ENCODE measurements at regions not wholly inside any gene's neighbourhood (a gene's known extent, or its start where the extent isn't known, plus 50 kb on each side); places are given as distances from the start of the nearest gene placed in this dataset.

GRCh38 chr10:44028384-44029137, 356.3 kb downstream of the CXCL12 start:
- Mint-ChIP-seq H3K27ac (ENCODE audit: unreplicated experiment) (no peak overlapping the region), H3K4me1 (ENCODE audit: low read depth, unreplicated experiment) (no peaks in the 10 kb centered on the region), H3K27me3 (ENCODE audit: insufficient read depth, unreplicated experiment) (peaks cover 28% of the 10 kb centered on the region), H3K36me3 (ENCODE audit: insufficient read depth, unreplicated experiment) (no peaks in the 10 kb centered on the region), H3K4me3 (ENCODE audit: unreplicated experiment) (no peak overlapping the region), H3K9me3 (ENCODE audit: unreplicated experiment) (no peaks in the 10 kb centered on the region)
- Histone ChIP-seq H3K4me1 (no peaks in the 10 kb centered on the region), H3K4me3 (ENCODE audit: low read depth, low read length) (no peak overlapping the region), H3K36me3 (ENCODE audit: control insufficient read depth, insufficient read depth, low read length) (no peaks in the 10 kb centered on the region), H3K27me3 (replicated peaks; ENCODE audit: control insufficient read depth, insufficient read depth, low read length) (no peaks in the 10 kb centered on the region), H3K9me3 (no peaks in the 10 kb centered on the region)
- DNase-seq = no peak
- BruUV-seq (replicated peaks) = no TSS peak
- ChIA-PET CTCF (no interaction called here), POLR2A (no interaction called here)
- TF ChIP-seq CTCF (IDR thresholded peaks at IDR 0.05; ENCODE audit: insufficient read depth in 1 of 2, low read depth in 1 of 2, low read length in 1 of 2, severe bottlenecking in 1 of 2, unreplicated experiment in 1 of 2) = no peak
- intact Hi-C loops (cut with micrococcal nuclease; ENCODE audit: unreplicated experiment) = no loop called here

GRCh38 chr10:44024356-44025116, 360.4 kb downstream of the CXCL12 start:
- H3K36me3 Mint-ChIP-seq (ENCODE audit: insufficient read depth, unreplicated experiment) = no peaks in the 10 kb centered on the region
- ChIA-PET POLR2A (no interaction called here), CTCF (no interaction called here)
- peaks cover 31% of the 10 kb centered on the region for H3K27me3 Mint-ChIP-seq (ENCODE audit: insufficient read depth, unreplicated experiment)
- Histone ChIP-seq H3K27me3 (replicated peaks; ENCODE audit: control insufficient read depth, insufficient read depth, low read length) (no peaks in the 10 kb centered on the region), H3K36me3 (ENCODE audit: control insufficient read depth, insufficient read depth, low read length) (no peaks in the 10 kb centered on the region), H3K4me1 (no peaks in the 10 kb centered on the region), H3K4me3 (ENCODE audit: low read depth, low read length) (no peak overlapping the region), H3K9me3 (no peaks in the 10 kb centered on the region)
- no peaks in the 10 kb centered on the region for H3K4me1 Mint-ChIP-seq (ENCODE audit: low read depth, unreplicated experiment)
- no peak for TF ChIP-seq CTCF (IDR thresholded peaks at IDR 0.05; ENCODE audit: insufficient read depth in 1 of 2, low read depth in 1 of 2, low read length in 1 of 2, severe bottlenecking in 1 of 2, unreplicated experiment in 1 of 2)
- H3K4me3 Mint-ChIP-seq (ENCODE audit: unreplicated experiment) = no peak overlapping the region
- H3K9me3 Mint-ChIP-seq (ENCODE audit: unreplicated experiment) = no peaks in the 10 kb centered on the region
- no peak for DNase-seq
- intact Hi-C loops (cut with micrococcal nuclease; ENCODE audit: unreplicated experiment) = no loop called here
- H3K27ac Mint-ChIP-seq (ENCODE audit: unreplicated experiment) = no peak overlapping the region
- BruUV-seq (replicated peaks) = no TSS peak

- Histone ChIP-seq H3K4me1 (no peaks in the 10 kb centered on the region), H3K27me3 (replicated peaks; ENCODE audit: control insufficient read depth, insufficient read depth, low read length) (no peaks in the 10 kb centered on the region), H3K36me3 (ENCODE audit: control insufficient read depth, insufficient read depth, low read length) (no peaks in the 10 kb centered on the region), H3K9me3 (no peaks in the 10 kb centered on the region; the same call in 1 of the 2 replicates), H3K4me3 (ENCODE audit: low read depth, low read length) (no peak overlapping the region)
- no peaks in the 10 kb centered on the region for H3K9me3 Mint-ChIP-seq (ENCODE audit: unreplicated experiment)
- ChIA-PET POLR2A (no interaction called here), CTCF (no interaction called here)
- intact Hi-C loops (cut with micrococcal nuclease; ENCODE audit: unreplicated experiment) = no loop called here
- no peak overlapping the region for H3K4me3 Mint-ChIP-seq (ENCODE audit: unreplicated experiment)
- no peak for DNase-seq
- no peak for TF ChIP-seq CTCF (IDR thresholded peaks at IDR 0.05; ENCODE audit: insufficient read depth in 1 of 2, low read depth in 1 of 2, low read length in 1 of 2, severe bottlenecking in 1 of 2, unreplicated experiment in 1 of 2)
- H3K27ac Mint-ChIP-seq (ENCODE audit: unreplicated experiment) = no peak overlapping the region
- no peaks in the 10 kb centered on the region for H3K4me1 Mint-ChIP-seq (ENCODE audit: low read depth, unreplicated experiment)
- H3K27me3 Mint-ChIP-seq (ENCODE audit: insufficient read depth, unreplicated experiment) = peaks cover 29% of the 10 kb centered on the region
- BruUV-seq (replicated peaks) = no TSS peak
- H3K36me3 Mint-ChIP-seq (ENCODE audit: insufficient read depth, unreplicated experiment) = no peaks in the 10 kb centered on the region
Measured at GRCh38 chr10:44023517-44023916, 361.4 kb downstream of the CXCL12 start.
